ENCODE measurements at regions not wholly inside any gene's neighbourhood (a gene's known extent, or its start where the extent isn't known, plus 50 kb on each side); places are given as distances from the start of the nearest gene placed in this dataset.

GRCh38 chr17:36661047-36661666, 59.8 kb downstream of the MRM1 start:
- Histone ChIP-seq H3K9me3 (no peaks in the 10 kb centered on the region), H3K27me3 (no peaks in the 10 kb centered on the region), H3K36me3 (no peaks in the 10 kb centered on the region), H3K4me1 (ENCODE audit: insufficient read depth) (no peaks in the 10 kb centered on the region), H3K4me3 (no peak overlapping the region), H3K27ac (no peak overlapping the region)
- TF ChIP-seq POLR2A (IDR thresholded peaks at IDR 0.05) (no peak), EP300 (IDR thresholded peaks at IDR 0.05) (no peak), CTCF (IDR thresholded peaks at IDR 0.05) (no peak)
- no peak for DNase-seq
- intact Hi-C loops (cut with DNase I) = no loop called here
- WGBS, 3 donors = 18 to 36% (median 20%) methylated on average over 21 of the region's 21 CpGs

GRCh38 chr17:36661688-36662087, 60.3 kb downstream of the MRM1 start:
- intact Hi-C loops (cut with DNase I) = no loop called here
- Histone ChIP-seq H3K4me3 (no peak overlapping the region), H3K27ac (no peak overlapping the region), H3K36me3 (no peaks in the 10 kb centered on the region), H3K27me3 (no peaks in the 10 kb centered on the region), H3K9me3 (no peaks in the 10 kb centered on the region), H3K4me1 (ENCODE audit: insufficient read depth) (no peaks in the 10 kb centered on the region)
- TF ChIP-seq POLR2A (IDR thresholded peaks at IDR 0.05) = no peak
- no peak for TF ChIP-seq EP300 (IDR thresholded peaks at IDR 0.05)
- TF ChIP-seq CTCF (IDR thresholded peaks at IDR 0.05) = no peak
- DNase-seq = no peak
- 82 to 87% (median 85%) methylated on average over 9 of the region's 9 CpGs for WGBS, 3 donors

- intact Hi-C loops (cut with DNase I) = no loop called here
- Histone ChIP-seq H3K4me1 (ENCODE audit: insufficient read depth) (no peaks in the 10 kb centered on the region), H3K27me3 (no peaks in the 10 kb centered on the region), H3K36me3 (no peaks in the 10 kb centered on the region), H3K9me3 (no peaks in the 10 kb centered on the region), H3K27ac (no peak overlapping the region), H3K4me3 (no peak overlapping the region)
- TF ChIP-seq EP300 (IDR thresholded peaks at IDR 0.05) (no peak), CTCF (IDR thresholded peaks at IDR 0.05) (no peak), POLR2A (IDR thresholded peaks at IDR 0.05) (no peak)
- 54 to 65% (median 61%) methylated on average over 11 of the region's 11 CpGs for WGBS, 3 donors
- no peak for DNase-seq
Observed at GRCh38 chr17:36665417-36665816, 64.0 kb downstream of the MRM1 start.

GRCh38 chr17:36667922-36668321, 66.5 kb downstream of the MRM1 start:
- Histone ChIP-seq H3K27me3 (no peaks in the 10 kb centered on the region), H3K4me1 (ENCODE audit: insufficient read depth) (no peaks in the 10 kb centered on the region), H3K36me3 (no peaks in the 10 kb centered on the region), H3K4me3 (no peak overlapping the region), H3K27ac (no peak overlapping the region), H3K9me3 (no peaks in the 10 kb centered on the region)
- no peak for DNase-seq
- 79 to 90% (median 87%) methylated on average over 2 of the region's 2 CpGs for WGBS, 3 donors
- TF ChIP-seq POLR2A (IDR thresholded peaks at IDR 0.05) (no peak), CTCF (IDR thresholded peaks at IDR 0.05) (no peak)
- intact Hi-C loops (cut with DNase I) = no loop called here
